Loucy (cell line): ENCODE measurements at regions not wholly inside any gene's neighbourhood (a gene's known extent, or its start where the extent isn't known, plus 50 kb on each side); places are given as distances from the start of the nearest gene placed in this dataset.

ENCODE experiments used
- H2AFZ ChIP-seq: fragments of 200-600 bp; sonication (generic); 2 replicates; pipeline ENCODE4 v1.6.0; 2016; ENCODE audit warnings: antibody characterized with exemption, mild to moderate bottlenecking, low read length, moderate library complexity
- H3F3A ChIP-seq: fragments of 200-600 bp; 2 replicates; pipeline ENCODE4 v1.6.0; 2016; ENCODE audit warnings: antibody characterized with exemption, low read depth, mild to moderate bottlenecking
- H3K27me3 ChIP-seq: fragments of 200-600 bp; sonication (generic); 2 replicates; pipeline ENCODE4 v1.6.1; 2014; ENCODE audit warnings: low read length, mild to moderate bottlenecking; ENCODE audit not compliant: insufficient read depth, poor library complexity, severe bottlenecking
- H3K36me3 ChIP-seq: fragments of 200-600 bp; sonication (generic); 2 replicates; pipeline ENCODE4 v1.6.1; 2016; ENCODE audit warnings: low read length; ENCODE audit not compliant: insufficient read depth
- H3K4me1 ChIP-seq: fragments of 200-600 bp; sonication (generic); 2 replicates; pipeline ENCODE4 v1.5.1; 2014; ENCODE audit warnings: low read length, mild to moderate bottlenecking; ENCODE audit not compliant: insufficient read depth, poor library complexity, severe bottlenecking
- H3K4me2 ChIP-seq: fragments of 200-600 bp; sonication (generic); 2 replicates; pipeline ENCODE4 v1.6.0; 2014; ENCODE audit warnings: antibody characterized with exemption, low read length, low read depth, mild to moderate bottlenecking; ENCODE audit not compliant: poor library complexity, severe bottlenecking
- H3K4me3 ChIP-seq: fragments of 200-600 bp; sonication (generic); 2 replicates; pipeline ENCODE4 v1.5.1; 2014; ENCODE audit warnings: low read length, mild to moderate bottlenecking, mixed read lengths; ENCODE audit not compliant: poor library complexity, severe bottlenecking
- H3K79me2 ChIP-seq: fragments of 200-600 bp; sonication (generic); 2 replicates; pipeline ENCODE4 v1.6.1; 2014; ENCODE audit warnings: low read length; ENCODE audit not compliant: insufficient read depth
- H3K9ac ChIP-seq: fragments of 200-600 bp; sonication (generic); 2 replicates; pipeline ENCODE4 v1.6.0; 2014; ENCODE audit warnings: mild to moderate bottlenecking, low read depth, low read length, moderate library complexity; ENCODE audit not compliant: poor library complexity, severe bottlenecking
- H3K9me2 ChIP-seq: fragments of 200-600 bp; sonication (generic); replicated peaks from 2 replicates; pipeline ENCODE4 v1.6.1; 2016; ENCODE audit warnings: low read depth, low read length, mixed read lengths
- H3K9me3 ChIP-seq: fragments of 200-600 bp; sonication (generic); 2 replicates; pipeline ENCODE4 v1.6.1; 2014; ENCODE audit warnings: mild to moderate bottlenecking, antibody characterized with exemption, low read length, low read depth; ENCODE audit not compliant: insufficient read depth
- H4K20me1 ChIP-seq: fragments of 200-600 bp; sonication (generic); 2 replicates; pipeline ENCODE4 v1.6.0; 2014; ENCODE audit warnings: antibody characterized with exemption, low read length, mild to moderate bottlenecking; ENCODE audit not compliant: insufficient read depth, poor library complexity, severe bottlenecking
- CTCF ChIP-seq: fragments of 200-600 bp; sonication (generic); conservative IDR thresholded peaks from 2 replicates; pipeline ENCODE4 v1.5.1; 2014; ENCODE audit warnings: mild to moderate bottlenecking, antibody characterized with exemption, low read length
- EZH2phosphoT487 ChIP-seq: fragments of 200-600 bp; IDR thresholded peaks from 2 replicates; pipeline ENCODE4 v1.6.1; 2018; ENCODE audit warnings: antibody characterized with exemption, mild to moderate bottlenecking, moderate library complexity, borderline replicate concordance

- no peaks in the 10 kb centered on the region for H3K9me3 ChIP-seq
- H3K27me3 ChIP-seq, result no peaks in the 10 kb centered on the region
- H3K79me2 ChIP-seq, result no peaks in the 10 kb centered on the region
- H3K4me2 ChIP-seq, result no peak overlapping the region
- H2AFZ ChIP-seq, result no peak overlapping the region
- no peak overlapping the region for H3K9ac ChIP-seq
- TF ChIP-seq EZH2phosphoT487 (no peak), CTCF (no peak)
- no peaks in the 10 kb centered on the region for H4K20me1 ChIP-seq
- H3K36me3 ChIP-seq, result no peaks in the 10 kb centered on the region
- no peak overlapping the region for H3K4me3 ChIP-seq
- no peaks in the 10 kb centered on the region for H3F3A ChIP-seq
- H3K9me2 ChIP-seq, result no peaks in the 10 kb centered on the region
- H3K4me1 ChIP-seq, result no peaks in the 10 kb centered on the region
These were observed 1078.4 kb upstream of the GBE1 start for GRCh38 chr3:82839871-82840270.

- H3K27me3 ChIP-seq, result no peaks in the 10 kb centered on the region
- H2AFZ ChIP-seq, result no peak overlapping the region
- H3K9me2 ChIP-seq, result no peaks in the 10 kb centered on the region
- TF ChIP-seq CTCF (no peak), EZH2phosphoT487 (no peak)
- H3K9ac ChIP-seq, result no peak overlapping the region
- H3K9me3 ChIP-seq, result no peaks in the 10 kb centered on the region
- no peaks in the 10 kb centered on the region for H3F3A ChIP-seq
- no peak overlapping the region for H3K4me3 ChIP-seq
- H3K36me3 ChIP-seq, result no peaks in the 10 kb centered on the region
- no peaks in the 10 kb centered on the region for H3K4me1 ChIP-seq
- no peaks in the 10 kb centered on the region for H4K20me1 ChIP-seq
- no peaks in the 10 kb centered on the region for H3K79me2 ChIP-seq
- no peak overlapping the region for H3K4me2 ChIP-seq
These were observed 1072.7 kb upstream of the GBE1 start for GRCh38 chr3:82834098-82834497.

GRCh38 chr3:82824491-82824890 is 1063.0 kb upstream of the GBE1 start:
- Histone ChIP-seq H4K20me1 (no peaks in the 10 kb centered on the region), H3K27me3 (no peaks in the 10 kb centered on the region), H2AFZ (no peak overlapping the region), H3K9ac (no peak overlapping the region), H3F3A (no peaks in the 10 kb centered on the region), H3K9me3 (no peaks in the 10 kb centered on the region), H3K4me1 (no peaks in the 10 kb centered on the region), H3K4me3 (no peak overlapping the region), H3K36me3 (no peaks in the 10 kb centered on the region), H3K9me2 (no peaks in the 10 kb centered on the region), H3K79me2 (no peaks in the 10 kb centered on the region), H3K4me2 (no peak overlapping the region)
- no peak for TF ChIP-seq CTCF
- TF ChIP-seq EZH2phosphoT487, result no peak
